ENCODE measurements at regions not wholly inside any gene's neighbourhood (a gene's known extent, or its start where the extent isn't known, plus 50 kb on each side); places are given as distances from the start of the nearest gene placed in this dataset.
"Not testable (repeated sequence)": the region's sequence is repeated elsewhere in the genome, so short reads cannot be mapped to it uniquely, and the experiment has no call there.

DNA sequence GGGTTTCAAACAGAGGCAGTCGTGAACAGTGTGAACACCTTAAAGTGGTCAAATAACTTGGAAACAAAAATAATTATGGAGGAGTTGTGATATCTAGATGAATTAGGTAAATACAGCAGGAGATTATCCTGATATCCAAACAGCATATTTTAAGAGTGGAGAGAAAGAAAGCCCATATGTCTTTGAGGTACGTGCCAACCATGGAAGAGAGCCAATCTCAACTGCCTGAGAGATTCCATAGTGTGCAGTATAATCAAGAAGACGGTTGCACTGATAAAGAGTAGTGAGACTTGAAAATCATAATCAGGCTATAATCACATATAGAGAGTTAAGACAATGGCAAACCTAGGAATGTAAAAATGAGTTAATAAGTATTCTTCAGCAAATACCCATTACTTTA, 472.8 kb upstream of the SLITRK5 start:
- WGBS, 2 donors: 23 to 25% methylated on average over 3 of the region's 3 CpGs

DNA sequence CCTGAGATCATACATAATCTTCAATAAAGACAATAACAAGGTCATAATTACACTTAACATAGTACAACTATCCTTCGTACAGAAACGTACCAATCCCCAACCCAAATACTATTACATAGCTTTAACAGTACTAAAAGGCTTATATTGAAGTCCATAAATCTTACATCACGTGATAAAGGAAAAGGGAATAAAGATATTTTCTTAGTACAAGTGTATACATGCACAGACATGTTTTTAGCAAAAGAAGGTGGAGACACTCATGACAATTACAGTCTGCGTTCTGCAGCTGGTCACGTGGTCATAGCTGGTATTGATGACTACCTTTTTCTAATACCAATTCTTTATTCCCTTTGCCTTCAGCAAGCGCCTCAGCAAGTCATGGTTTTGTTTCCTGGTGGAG, 464.5 kb upstream of the SLITRK5 start:
- no peak overlapping the region for H3K4me3 ChIP-seq (ENCODE audit: low read length in 2 of 2)
- DNase-seq (no peak), ATAC-seq (ENCODE audit: low FRiP score) (no peak)
- no peak overlapping the region for H3K27ac ChIP-seq (ENCODE audit: low read depth in 1 of 2, low read length in 2 of 2)
- no peaks in the 10 kb centered on the region for H3K27me3 ChIP-seq (ENCODE audit: control insufficient read depth in 1 of 2, insufficient read depth in 2 of 2, low read length in 1 of 2)
- H3K36me3 ChIP-seq (ENCODE audit: control insufficient read depth in 1 of 2, insufficient read depth in 2 of 2, low read length in 1 of 2): no peaks in the 10 kb centered on the region
- intact Hi-C loops (cut with DNase I): no loop called here
- no peaks in the 10 kb centered on the region for H3K4me1 ChIP-seq (ENCODE audit: control insufficient read depth in 1 of 2, insufficient read depth in 2 of 2, low read length in 2 of 2)
- WGBS, 2 donors: 85 to 87% methylated on average over 6 of the region's 6 CpGs
- no peaks in the 10 kb centered on the region for H3K9me3 ChIP-seq (ENCODE audit: control insufficient read depth, low read length)

More for the DNA sequence above, 472.8 kb upstream of the SLITRK5 start:
- Histone ChIP-seq H3K27ac (ENCODE audit: low read depth in 1 of 2, low read length in 2 of 2) (no peak overlapping the region), H3K36me3 (ENCODE audit: control insufficient read depth in 1 of 2, insufficient read depth in 2 of 2, low read length in 1 of 2) (no peaks in the 10 kb centered on the region), H3K4me3 (ENCODE audit: low read length in 2 of 2) (no peak overlapping the region), H3K27me3 (ENCODE audit: control insufficient read depth in 1 of 2, insufficient read depth in 2 of 2, low read length in 1 of 2) (no peaks in the 10 kb centered on the region), H3K4me1 (ENCODE audit: control insufficient read depth in 1 of 2, insufficient read depth in 2 of 2, low read length in 2 of 2) (no peaks in the 10 kb centered on the region), H3K9me3 (ENCODE audit: control insufficient read depth, low read length) (no peaks in the 10 kb centered on the region)
- intact Hi-C loops (cut with DNase I): no loop called here
- ATAC-seq (ENCODE audit: low FRiP score) (no peak), DNase-seq (no peak)

DNA sequence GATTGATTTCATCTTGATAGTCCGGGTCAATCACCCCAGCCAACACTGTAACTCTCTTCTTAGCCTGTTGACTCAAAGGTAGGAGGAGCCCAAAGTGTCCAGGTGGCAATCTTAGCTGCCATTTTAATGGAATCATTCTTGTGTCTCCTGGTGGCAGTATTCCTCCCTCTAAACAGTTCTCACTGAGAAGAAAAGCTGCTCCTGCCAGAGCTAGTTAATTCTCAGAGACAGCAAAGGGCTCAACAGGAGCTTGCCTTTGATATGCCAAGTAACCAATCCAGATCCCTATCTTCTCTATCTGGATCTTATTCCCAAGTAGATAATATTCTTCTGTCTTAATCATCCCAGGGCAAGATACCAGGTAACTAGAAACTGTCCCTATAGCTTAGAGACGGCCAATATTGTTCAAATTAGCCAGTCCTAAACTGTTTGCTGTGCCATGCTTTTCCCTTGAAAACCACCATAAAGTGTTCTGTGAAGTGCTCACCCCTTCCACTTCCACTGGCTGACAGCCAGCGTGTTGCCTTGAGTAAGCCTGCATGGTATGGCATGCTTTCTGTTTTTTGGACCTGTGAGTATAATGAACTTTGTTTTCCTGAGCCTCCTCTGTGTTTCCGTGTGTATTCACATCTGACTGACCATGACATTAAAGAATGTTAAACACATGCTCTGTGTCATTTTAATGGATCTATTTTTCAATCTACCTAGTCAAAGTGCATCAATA, 463.7 kb upstream of the SLITRK5 start:
- no peak for DNase-seq
- H3K36me3 ChIP-seq (ENCODE audit: control insufficient read depth in 1 of 2, insufficient read depth in 2 of 2, low read length in 1 of 2): no peaks in the 10 kb centered on the region
- no peaks in the 10 kb centered on the region for H3K4me1 ChIP-seq (ENCODE audit: control insufficient read depth in 1 of 2, insufficient read depth in 2 of 2, low read length in 2 of 2)
- no peaks in the 10 kb centered on the region for H3K27me3 ChIP-seq (ENCODE audit: control insufficient read depth in 1 of 2, insufficient read depth in 2 of 2, low read length in 1 of 2)
- no peaks in the 10 kb centered on the region for H3K9me3 ChIP-seq (ENCODE audit: control insufficient read depth, low read length)
- H3K27ac ChIP-seq (ENCODE audit: low read depth in 1 of 2, low read length in 2 of 2): no peak overlapping the region
- 52 to 54% methylated on average over 4 of the region's 4 CpGs for WGBS, 2 donors
- no peak for ATAC-seq (ENCODE audit: low FRiP score)
- intact Hi-C loops (cut with DNase I): no loop called here
- H3K4me3 ChIP-seq (ENCODE audit: low read length in 2 of 2): no peak overlapping the region

DNA sequence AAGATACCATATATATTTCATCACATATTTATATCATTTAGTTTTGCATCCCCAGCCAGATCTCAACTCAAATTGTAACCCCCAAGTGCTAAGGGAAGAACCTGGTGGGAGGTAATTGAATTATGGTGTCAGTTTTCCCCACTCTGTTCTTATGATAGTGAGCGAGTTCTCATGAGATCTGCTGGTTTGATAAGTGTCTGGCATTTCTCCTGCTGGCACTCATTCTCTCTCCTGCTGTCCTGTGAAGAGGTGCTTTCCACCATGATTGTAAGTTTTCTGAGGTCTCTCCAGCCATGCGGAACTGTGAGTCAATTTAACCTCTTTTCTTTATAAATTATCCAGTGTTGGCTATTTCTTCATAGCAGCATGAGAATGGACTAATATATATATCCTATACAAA, 462.5 kb upstream of the SLITRK5 start:
- no peak for DNase-seq
- ATAC-seq (ENCODE audit: low FRiP score): no peak
- Histone ChIP-seq H3K27me3 (ENCODE audit: control insufficient read depth in 1 of 2, insufficient read depth in 2 of 2, low read length in 1 of 2) (no peaks in the 10 kb centered on the region), H3K4me1 (ENCODE audit: control insufficient read depth in 1 of 2, insufficient read depth in 2 of 2, low read length in 2 of 2) (no peaks in the 10 kb centered on the region), H3K9me3 (ENCODE audit: control insufficient read depth, low read length) (no peaks in the 10 kb centered on the region), H3K36me3 (ENCODE audit: control insufficient read depth in 1 of 2, insufficient read depth in 2 of 2, low read length in 1 of 2) (no peaks in the 10 kb centered on the region), H3K27ac (ENCODE audit: low read depth in 1 of 2, low read length in 2 of 2) (no peak overlapping the region), H3K4me3 (ENCODE audit: low read length in 2 of 2) (no peak overlapping the region)
- intact Hi-C loops (cut with DNase I): no loop called here
- 72 to 77% methylated on average over 2 of the region's 2 CpGs for WGBS, 2 donors

DNA sequence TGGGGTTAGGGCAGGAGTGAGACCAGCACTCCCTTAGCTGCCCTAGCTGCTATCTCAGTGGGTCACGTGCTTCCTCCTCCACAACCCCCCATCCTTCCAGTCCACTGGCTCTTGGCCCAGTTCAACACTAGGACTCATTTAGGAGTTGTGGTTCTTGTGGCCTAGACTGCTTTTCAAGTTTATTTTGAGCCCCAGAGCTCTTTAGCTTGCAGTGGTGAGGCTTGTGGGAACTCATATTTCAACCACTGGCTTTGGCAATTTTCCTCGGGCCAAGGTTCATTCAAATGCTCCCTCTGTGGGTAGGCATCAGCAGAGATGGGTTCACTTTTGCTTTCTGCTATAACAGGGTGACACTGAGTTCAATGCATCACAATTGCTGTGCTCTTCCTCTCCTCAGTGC, 436.2 kb upstream of the SLITRK5 start:
- ATAC-seq (ENCODE audit: low FRiP score): no peak
- peaks cover 2% of the 10 kb centered on the region for H3K9me3 ChIP-seq (ENCODE audit: control insufficient read depth, low read length)
- H3K27ac ChIP-seq (ENCODE audit: low read depth in 1 of 2, low read length in 2 of 2): no peak overlapping the region
- DNase-seq: no peak
- H3K27me3 ChIP-seq (ENCODE audit: control insufficient read depth in 1 of 2, insufficient read depth in 2 of 2, low read length in 1 of 2): no peaks in the 10 kb centered on the region
- H3K4me3 ChIP-seq (ENCODE audit: low read length in 2 of 2): no peak overlapping the region
- 21 to 25% methylated on average over 2 of the region's 2 CpGs for WGBS, 2 donors
- H3K36me3 ChIP-seq (ENCODE audit: control insufficient read depth in 1 of 2, insufficient read depth in 2 of 2, low read length in 1 of 2): no peaks in the 10 kb centered on the region
- no peaks in the 10 kb centered on the region for H3K4me1 ChIP-seq (ENCODE audit: control insufficient read depth in 1 of 2, insufficient read depth in 2 of 2, low read length in 2 of 2)
- intact Hi-C loops (cut with DNase I): no loop called here

DNA sequence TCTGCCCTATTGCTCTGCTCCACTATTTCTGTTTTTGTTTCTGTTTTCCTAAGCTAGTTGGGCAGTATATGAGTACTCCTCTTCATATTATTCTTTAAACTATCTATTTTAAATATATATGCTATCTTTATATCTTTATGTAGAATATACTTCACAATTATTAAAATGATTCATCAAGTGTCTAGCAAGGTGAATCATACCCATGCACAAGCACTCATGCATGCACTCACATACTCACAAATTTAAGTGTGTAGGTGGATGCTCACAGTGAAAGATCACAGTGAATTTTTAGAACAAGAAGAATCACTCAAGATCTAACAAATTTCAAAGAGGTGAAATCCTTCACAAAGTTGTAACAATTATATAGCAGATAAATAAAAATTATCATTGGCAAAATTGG, 435.6 kb upstream of the SLITRK5 start:
- Histone ChIP-seq H3K4me1 (ENCODE audit: control insufficient read depth in 1 of 2, insufficient read depth in 2 of 2, low read length in 2 of 2) (no peaks in the 10 kb centered on the region), H3K9me3 (ENCODE audit: control insufficient read depth, low read length) (peaks cover 2% of the 10 kb centered on the region), H3K27me3 (ENCODE audit: control insufficient read depth in 1 of 2, insufficient read depth in 2 of 2, low read length in 1 of 2) (no peaks in the 10 kb centered on the region), H3K36me3 (ENCODE audit: control insufficient read depth in 1 of 2, insufficient read depth in 2 of 2, low read length in 1 of 2) (no peaks in the 10 kb centered on the region), H3K27ac (ENCODE audit: low read depth in 1 of 2, low read length in 2 of 2) (no peak overlapping the region), H3K4me3 (ENCODE audit: low read length in 2 of 2) (no peak overlapping the region)
- no peak for DNase-seq
- intact Hi-C loops (cut with DNase I): no loop called here
- no peak for ATAC-seq (ENCODE audit: low FRiP score)

DNA sequence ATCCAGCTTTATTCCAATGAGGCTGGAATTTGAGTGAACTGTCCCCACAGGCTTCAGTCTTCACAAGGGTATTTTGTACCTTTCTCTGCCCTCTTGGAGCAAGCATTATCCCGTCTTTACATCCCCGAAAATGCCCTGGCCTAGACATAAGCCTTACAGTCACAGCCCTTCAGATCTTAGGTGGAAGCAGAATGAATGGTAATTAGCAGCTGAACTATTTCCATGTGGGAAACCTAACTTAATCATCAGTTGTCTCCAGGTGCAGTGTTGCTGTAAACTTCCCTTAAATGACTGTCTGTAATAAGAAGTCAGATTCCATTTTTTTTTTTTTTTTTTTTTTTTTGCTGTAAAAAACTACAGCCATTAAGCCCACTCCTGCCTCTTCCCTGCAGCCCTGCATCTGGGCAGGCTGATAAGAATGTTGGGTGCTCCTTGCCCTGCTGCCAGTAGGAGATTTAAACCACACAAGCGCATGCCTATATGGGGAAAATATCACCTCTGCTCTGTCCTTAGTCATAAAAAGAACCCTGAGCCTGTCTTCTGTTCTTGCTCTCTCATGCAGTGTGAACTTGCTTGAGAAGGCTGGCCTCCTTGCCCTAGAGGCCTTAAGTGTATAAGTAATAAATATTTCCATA, 426.8 kb upstream of the SLITRK5 start:
- no peak for ATAC-seq (ENCODE audit: low FRiP score)
- H3K4me3 ChIP-seq (ENCODE audit: low read length in 2 of 2): no peak overlapping the region

DNA sequence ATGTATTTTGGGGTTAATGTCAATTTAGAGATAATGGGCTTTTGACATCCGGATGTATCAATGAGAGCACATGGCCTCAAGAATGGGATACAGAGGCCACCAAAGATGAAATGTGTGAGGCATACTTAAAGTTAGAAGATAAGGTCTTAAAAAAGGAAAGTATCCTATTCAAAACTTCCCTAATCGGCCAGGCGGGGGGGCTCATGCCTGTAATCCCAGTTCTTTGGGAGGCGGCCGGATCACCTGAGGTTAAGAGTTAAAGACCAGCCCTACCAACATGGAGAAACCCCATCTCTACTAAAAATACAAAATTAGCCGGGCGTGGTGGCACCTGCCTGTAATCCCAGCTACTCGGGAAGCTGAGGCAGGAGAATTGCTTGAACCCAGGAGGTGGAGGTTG, 421.3 kb upstream of the SLITRK5 start:
- not testable (repeated sequence) for H3K27me3 ChIP-seq (ENCODE audit: control insufficient read depth in 1 of 2, insufficient read depth in 2 of 2, low read length in 1 of 2); DNase-seq
- WGBS, 2 donors: 84 to 87% methylated on average over 8 of the region's 8 CpGs

More for the DNA sequence above, 426.8 kb upstream of the SLITRK5 start:
- Histone ChIP-seq H3K27ac (ENCODE audit: low read depth in 1 of 2, low read length in 2 of 2) (no peak overlapping the region), H3K9me3 (ENCODE audit: control insufficient read depth, low read length) (peaks cover 1% of the 10 kb centered on the region), H3K36me3 (ENCODE audit: control insufficient read depth in 1 of 2, insufficient read depth in 2 of 2, low read length in 1 of 2) (no peaks in the 10 kb centered on the region), H3K4me1 (ENCODE audit: control insufficient read depth in 1 of 2, insufficient read depth in 2 of 2, low read length in 2 of 2) (no peaks in the 10 kb centered on the region), H3K27me3 (ENCODE audit: control insufficient read depth in 1 of 2, insufficient read depth in 2 of 2, low read length in 1 of 2) (no peaks in the 10 kb centered on the region)
- 74 to 81% methylated on average over 3 of the region's 3 CpGs for WGBS, 2 donors
- no peak for DNase-seq
- intact Hi-C loops (cut with DNase I): no loop called here

DNA sequence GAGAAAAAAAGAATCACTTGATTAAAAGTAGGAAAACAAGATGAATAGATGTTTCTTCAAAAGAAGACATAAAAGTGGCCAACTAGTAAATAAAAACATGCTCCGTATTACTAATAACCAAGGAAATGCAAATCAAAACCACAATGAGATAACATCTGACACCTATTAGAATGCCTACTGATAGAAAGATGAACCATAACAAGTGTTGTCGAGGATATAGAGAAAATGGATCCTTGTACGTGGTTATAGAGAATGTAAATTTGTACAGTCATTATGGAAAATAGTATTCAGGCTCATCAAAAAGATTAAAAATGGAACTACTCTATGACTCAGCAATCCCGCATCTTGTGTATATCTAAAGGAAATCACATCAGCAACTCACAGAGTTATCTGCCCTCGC, 415.8 kb upstream of the SLITRK5 start:
- no peaks in the 10 kb centered on the region for H3K4me1 ChIP-seq (ENCODE audit: control insufficient read depth in 1 of 2, insufficient read depth in 2 of 2, low read length in 2 of 2)
- 87 to 88% methylated on average over 5 of the region's 5 CpGs for WGBS, 2 donors
- no peaks in the 10 kb centered on the region for H3K9me3 ChIP-seq (ENCODE audit: control insufficient read depth, low read length)
- H3K4me3 ChIP-seq (ENCODE audit: low read length in 2 of 2): no peak overlapping the region
- intact Hi-C loops (cut with DNase I): no loop called here
- ATAC-seq (ENCODE audit: low FRiP score) (no peak), DNase-seq (no peak)
- no peaks in the 10 kb centered on the region for H3K27me3 ChIP-seq (ENCODE audit: control insufficient read depth in 1 of 2, insufficient read depth in 2 of 2, low read length in 1 of 2)
- H3K27ac ChIP-seq (ENCODE audit: low read depth in 1 of 2, low read length in 2 of 2): no peak overlapping the region
- H3K36me3 ChIP-seq (ENCODE audit: control insufficient read depth in 1 of 2, insufficient read depth in 2 of 2, low read length in 1 of 2): no peaks in the 10 kb centered on the region

More for the DNA sequence above, 421.3 kb upstream of the SLITRK5 start:
- intact Hi-C loops (cut with DNase I); ATAC-seq (ENCODE audit: low FRiP score); H3K4me3 ChIP-seq (ENCODE audit: low read length in 2 of 2); H3K27ac ChIP-seq (ENCODE audit: low read depth in 1 of 2, low read length in 2 of 2); H3K4me1 ChIP-seq (ENCODE audit: control insufficient read depth in 1 of 2, insufficient read depth in 2 of 2, low read length in 2 of 2); H3K9me3 ChIP-seq (ENCODE audit: control insufficient read depth, low read length); H3K36me3 ChIP-seq (ENCODE audit: control insufficient read depth in 1 of 2, insufficient read depth in 2 of 2, low read length in 1 of 2): not testable (repeated sequence)
